Parathyroid adenoma (tissue), 2 donors: ENCODE measurements at regions not wholly inside any gene's neighbourhood (a gene's known extent, or its start where the extent isn't known, plus 50 kb on each side); places are given as distances from the start of the nearest gene placed in this dataset.
A peak's percentile ranks its signal among the peaks of the same experiment; 100 is the strongest.

Experiments used
- H2AFZ ChIP-seq: fragments of 300-600 bp; sonication (generic); one replicate; pipeline ENCODE4 v1.7.0; 2017; ENCODE audit warnings: antibody characterized with exemption, mild to moderate bottlenecking
- H3K27ac ChIP-seq: fragments of 300-600 bp; sonication (generic); one replicate; pipeline ENCODE4 v1.7.0; 2017
- H3K27me3 ChIP-seq: fragments of 300-600 bp; sonication (generic); one replicate; pipeline ENCODE4 v1.7.0; 2017; ENCODE audit warnings: low read length; ENCODE audit not compliant: control insufficient read depth, insufficient read depth
- H3K36me3 ChIP-seq: fragments of 300-600 bp; sonication (generic); one replicate; pipeline ENCODE4 v1.7.0; 2017; ENCODE audit warnings: low read length; ENCODE audit not compliant: control insufficient read depth, insufficient read depth
- H3K4me1 ChIP-seq: fragments of 300-600 bp; sonication (generic); one replicate; pipeline ENCODE4 v1.7.0; 2017; ENCODE audit warnings: control low read depth
- H3K4me2 ChIP-seq: fragments of 300-600 bp; sonication (generic); one replicate; pipeline ENCODE4 v1.7.0; 2017; ENCODE audit warnings: low read length
- H3K4me3 ChIP-seq: fragments of 300-600 bp; sonication (generic); one replicate; pipeline ENCODE4 v1.7.0; 2017; ENCODE audit warnings: low read depth, low read length
- H3K79me2 ChIP-seq: fragments of 300-600 bp; sonication (generic); one replicate; pipeline ENCODE4 v1.7.0; 2017; ENCODE audit warnings: control low read depth
- H3K9ac ChIP-seq: fragments of 300-600 bp; sonication (generic); one replicate; pipeline ENCODE4 v1.7.0; 2017; ENCODE audit warnings: mild to moderate bottlenecking
- H3K9me3 ChIP-seq: fragments of 300-600 bp; sonication (generic); one replicate; pipeline ENCODE4 v1.7.0; 2017; ENCODE audit warnings: low read length; ENCODE audit not compliant: control insufficient read depth
- CTCF ChIP-seq: fragments of 300-600 bp; sonication (generic); IDR thresholded peaks from one replicate; pipeline ENCODE4 v1.7.0; 2017; ENCODE audit warnings: antibody characterized with exemption, mild to moderate bottlenecking
- donor health status: primary hyperparathyroidism.

DNA sequence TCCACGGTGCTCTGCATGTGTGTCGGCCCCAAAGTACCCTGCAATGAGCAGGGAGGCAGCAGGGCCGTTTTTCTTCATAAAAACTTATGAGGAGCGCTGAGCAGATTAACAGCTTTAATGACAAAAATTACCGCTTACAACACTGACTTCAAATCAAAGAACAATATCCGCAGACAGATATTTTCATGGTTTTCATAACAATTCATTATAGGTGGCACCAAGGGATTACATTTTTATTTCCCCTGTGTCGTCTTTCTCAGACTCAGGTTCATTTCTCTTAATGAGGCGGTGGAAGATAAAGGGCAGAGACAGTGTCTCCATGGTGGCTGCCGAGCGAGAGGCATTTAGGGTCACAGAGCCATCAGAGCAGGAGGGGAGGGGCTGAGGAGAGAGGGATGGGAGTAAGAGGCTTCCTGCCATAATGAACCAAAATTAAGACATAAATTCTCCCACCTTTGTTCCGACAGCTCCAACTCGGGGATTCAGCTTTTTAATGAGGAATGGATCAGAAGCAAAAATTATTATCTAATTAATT is 240.7 kb upstream of the CLINT1 start:
- H3K4me1 ChIP-seq: no peaks in the 10 kb centered on the region
- H2AFZ ChIP-seq: no peak overlapping the region
- H3K9me3 ChIP-seq: no peaks in the 10 kb centered on the region
- no peaks in the 10 kb centered on the region for H3K79me2 ChIP-seq
- no peaks in the 10 kb centered on the region for H3K27me3 ChIP-seq
- no peak overlapping the region for H3K9ac ChIP-seq
- no peak overlapping the region for H3K4me3 ChIP-seq
- no peak for TF ChIP-seq CTCF
- H3K4me2 ChIP-seq: no peak overlapping the region
- no peak overlapping the region for H3K27ac ChIP-seq
- no peaks in the 10 kb centered on the region for H3K36me3 ChIP-seq

GRCh38 chr5:158096835-158097234 is 237.9 kb upstream of the CLINT1 start:
- H3K27ac ChIP-seq: no peak overlapping the region
- no peak overlapping the region for H3K9ac ChIP-seq
- H3K36me3 ChIP-seq: no peaks in the 10 kb centered on the region

DNA sequence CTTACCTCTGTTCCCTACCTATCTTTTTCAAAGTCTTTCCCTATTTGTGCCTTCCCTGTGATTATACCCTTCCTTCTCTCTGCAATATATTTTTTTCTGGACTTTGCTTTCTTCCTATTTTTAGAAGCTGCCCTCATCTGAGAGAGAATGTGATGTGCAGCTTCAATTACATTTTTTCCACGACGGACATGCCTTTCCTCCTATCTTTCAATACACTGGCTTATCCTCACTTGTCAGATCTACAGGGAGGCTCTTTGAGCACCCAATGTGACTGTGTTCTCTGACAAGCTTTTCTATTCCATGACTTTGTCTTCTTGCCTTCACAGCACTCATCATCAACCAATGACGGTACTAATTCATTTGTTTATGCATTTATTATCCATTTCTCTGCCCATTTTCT is 227.9 kb upstream of the CLINT1 start:
- no peaks in the 10 kb centered on the region for H3K36me3 ChIP-seq
- no peaks in the 10 kb centered on the region for H3K79me2 ChIP-seq
- peak overlapping the region; percentile 62 for H3K27ac ChIP-seq
- H3K4me1 ChIP-seq: peaks cover 10% of the 10 kb centered on the region
- H3K4me2 ChIP-seq: no peak overlapping the region
- no peak for TF ChIP-seq CTCF
- no peak overlapping the region for H3K4me3 ChIP-seq
- no peak overlapping the region for H3K9ac ChIP-seq
- H3K27me3 ChIP-seq: no peaks in the 10 kb centered on the region
- H2AFZ ChIP-seq: peak overlapping the region; percentile 19
- no peaks in the 10 kb centered on the region for H3K9me3 ChIP-seq

More at GRCh38 chr5:158096835-158097234, 237.9 kb upstream of the CLINT1 start:
- Histone ChIP-seq H3K27me3 (no peaks in the 10 kb centered on the region), H3K4me2 (no peak overlapping the region), H3K9me3 (no peaks in the 10 kb centered on the region), H3K4me1 (no peaks in the 10 kb centered on the region), H3K4me3 (no peak overlapping the region), H3K79me2 (no peaks in the 10 kb centered on the region), H2AFZ (no peak overlapping the region)
- no peak for TF ChIP-seq CTCF

DNA sequence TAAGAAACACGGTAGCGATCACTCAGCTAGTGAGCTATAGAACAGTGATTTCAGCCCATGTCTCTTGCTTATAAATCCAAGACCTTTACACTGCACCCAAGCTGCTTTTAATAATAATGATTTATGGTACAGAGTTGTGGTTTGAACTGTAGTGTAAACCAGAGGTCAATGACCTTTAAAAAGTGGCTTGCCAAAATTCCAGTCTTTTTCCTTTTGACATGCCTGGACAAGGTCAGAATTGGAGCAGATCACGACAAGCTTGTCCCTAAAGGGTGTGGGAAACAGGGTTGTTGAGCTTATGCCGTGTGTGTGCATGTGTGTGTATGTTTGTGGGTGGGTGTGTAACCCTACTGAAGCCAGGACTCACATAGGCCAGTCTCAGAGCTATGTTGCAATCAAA is 225.3 kb upstream of the CLINT1 start:
- peaks cover 10% of the 10 kb centered on the region for H3K4me1 ChIP-seq
- no peak overlapping the region for H3K27ac ChIP-seq
- no peak overlapping the region for H2AFZ ChIP-seq
- no peaks in the 10 kb centered on the region for H3K9me3 ChIP-seq
- no peaks in the 10 kb centered on the region for H3K27me3 ChIP-seq
- no peak overlapping the region for H3K4me3 ChIP-seq
- H3K9ac ChIP-seq: no peak overlapping the region
- TF ChIP-seq CTCF: no peak
- no peaks in the 10 kb centered on the region for H3K79me2 ChIP-seq
- H3K4me2 ChIP-seq: no peak overlapping the region
- H3K36me3 ChIP-seq: no peaks in the 10 kb centered on the region

- H3K9ac ChIP-seq: no peak overlapping the region
- no peak overlapping the region for H2AFZ ChIP-seq
- H3K79me2 ChIP-seq: no peaks in the 10 kb centered on the region
- H3K36me3 ChIP-seq: no peaks in the 10 kb centered on the region
- H3K9me3 ChIP-seq: no peaks in the 10 kb centered on the region
- TF ChIP-seq CTCF: no peak
- H3K27ac ChIP-seq: no peak overlapping the region
- no peak overlapping the region for H3K4me3 ChIP-seq
- H3K4me1 ChIP-seq: peaks cover 10% of the 10 kb centered on the region
- no peaks in the 10 kb centered on the region for H3K27me3 ChIP-seq
- no peak overlapping the region for H3K4me2 ChIP-seq
Observed at GRCh38 chr5:158082696-158083287, 223.8 kb upstream of the CLINT1 start.
